ENCODE measurements at regions not wholly inside any gene's neighbourhood (a gene's known extent, or its start where the extent isn't known, plus 50 kb on each side); places are given as distances from the start of the nearest gene placed in this dataset.

DNA sequence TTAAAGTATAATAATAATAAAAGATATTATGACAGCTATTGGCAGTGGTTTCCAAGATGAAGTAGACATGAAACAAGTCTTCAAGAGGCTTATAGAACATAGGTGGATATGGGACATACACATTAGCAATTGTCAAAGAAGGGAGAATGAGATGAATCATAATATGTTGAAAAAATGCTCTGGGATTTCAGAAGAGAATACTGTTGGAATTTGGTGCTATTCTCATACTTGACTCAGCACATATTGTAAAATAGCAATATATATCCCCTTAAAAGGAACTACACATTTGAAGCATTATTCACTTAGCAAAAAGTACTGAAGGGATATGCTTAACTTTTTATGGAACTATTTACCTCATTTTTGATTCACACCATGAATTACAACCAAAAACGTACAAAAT is 577.2 kb upstream of the PCDH15 start:
- Histone ChIP-seq H3K4me3 (ENCODE audit: low read depth, low read length) (no peak overlapping the region), H3K27me3 (ENCODE audit: control insufficient read depth, insufficient read depth, low read length) (no peaks in the 10 kb centered on the region), H3K36me3 (ENCODE audit: control insufficient read depth, insufficient read depth, low read length) (no peaks in the 10 kb centered on the region)
- TF ChIP-seq, protein P1, sequence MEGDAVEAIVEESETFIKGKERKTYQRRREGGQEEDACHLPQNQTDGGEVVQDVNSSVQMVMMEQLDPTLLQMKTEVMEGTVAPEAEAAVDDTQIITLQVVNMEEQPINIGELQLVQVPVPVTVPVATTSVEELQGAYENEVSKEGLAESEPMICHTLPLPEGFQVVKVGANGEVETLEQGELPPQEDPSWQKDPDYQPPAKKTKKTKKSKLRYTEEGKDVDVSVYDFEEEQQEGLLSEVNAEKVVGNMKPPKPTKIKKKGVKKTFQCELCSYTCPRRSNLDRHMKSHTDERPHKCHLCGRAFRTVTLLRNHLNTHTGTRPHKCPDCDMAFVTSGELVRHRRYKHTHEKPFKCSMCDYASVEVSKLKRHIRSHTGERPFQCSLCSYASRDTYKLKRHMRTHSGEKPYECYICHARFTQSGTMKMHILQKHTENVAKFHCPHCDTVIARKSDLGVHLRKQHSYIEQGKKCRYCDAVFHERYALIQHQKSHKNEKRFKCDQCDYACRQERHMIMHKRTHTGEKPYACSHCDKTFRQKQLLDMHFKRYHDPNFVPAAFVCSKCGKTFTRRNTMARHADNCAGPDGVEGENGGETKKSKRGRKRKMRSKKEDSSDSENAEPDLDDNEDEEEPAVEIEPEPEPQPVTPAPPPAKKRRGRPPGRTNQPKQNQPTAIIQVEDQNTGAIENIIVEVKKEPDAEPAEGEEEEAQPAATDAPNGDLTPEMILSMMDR (IDR thresholded peaks at IDR 0.05; ENCODE audit: insufficient read depth, low read length, poor library complexity, severe bottlenecking): no peak
- no peak for DNase-seq (ENCODE audit: low read depth)

DNA sequence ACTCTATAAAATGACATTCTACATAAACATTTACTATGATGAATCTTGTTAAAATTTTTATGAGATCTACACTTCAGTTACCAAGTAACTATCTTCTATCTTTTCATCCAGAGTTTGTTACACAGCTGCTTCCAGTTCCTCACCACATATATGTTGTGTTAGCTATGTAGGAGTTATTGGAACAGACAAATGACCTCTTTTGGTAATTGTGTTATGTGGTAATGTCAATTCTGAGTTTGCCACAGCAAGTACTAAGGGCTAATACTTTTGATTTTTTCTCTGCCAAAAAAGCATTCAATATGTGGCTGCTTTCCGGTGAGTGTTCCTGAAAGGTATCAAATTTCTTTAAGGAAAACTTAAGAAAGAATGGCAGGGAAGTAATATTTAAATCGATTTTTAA is 573.9 kb upstream of the PCDH15 start:
- H3K27me3 ChIP-seq (ENCODE audit: control insufficient read depth, insufficient read depth, low read length): no peaks in the 10 kb centered on the region
- TF ChIP-seq, protein P1 (IDR thresholded peaks at IDR 0.05; ENCODE audit: insufficient read depth, low read length, poor library complexity, severe bottlenecking): no peak

DNA sequence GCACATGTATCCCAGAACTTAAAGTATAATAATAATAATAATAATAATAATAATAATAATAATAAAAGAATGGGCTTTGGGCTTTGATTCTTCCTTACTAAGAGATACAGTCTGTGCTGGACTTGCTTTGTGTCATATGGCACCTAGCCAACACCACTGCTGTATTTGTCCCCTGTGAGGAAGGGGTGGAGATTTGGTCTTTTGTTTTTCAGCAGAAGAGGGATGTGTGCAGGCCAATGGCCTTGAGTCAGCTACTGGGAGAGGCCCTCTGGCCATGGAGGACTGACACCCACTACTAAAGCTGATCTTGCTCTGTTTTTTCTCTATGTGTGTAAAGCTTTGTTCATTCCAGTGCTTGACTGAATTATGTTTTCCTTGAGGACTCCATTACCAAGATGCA is 573.0 kb upstream of the PCDH15 start:
- TF ChIP-seq, protein P1 (IDR thresholded peaks at IDR 0.05; ENCODE audit: insufficient read depth, low read length, poor library complexity, severe bottlenecking): no peak
- H3K36me3 ChIP-seq (ENCODE audit: control insufficient read depth, insufficient read depth, low read length): no peaks in the 10 kb centered on the region
- no peak for DNase-seq (ENCODE audit: low read depth)
- H3K4me3 ChIP-seq (ENCODE audit: low read depth, low read length): no peak overlapping the region
- H3K27me3 ChIP-seq (ENCODE audit: control insufficient read depth, insufficient read depth, low read length): no peaks in the 10 kb centered on the region

More for the DNA sequence above, 573.9 kb upstream of the PCDH15 start:
- Histone ChIP-seq H3K4me3 (ENCODE audit: low read depth, low read length) (no peak overlapping the region), H3K36me3 (ENCODE audit: control insufficient read depth, insufficient read depth, low read length) (no peaks in the 10 kb centered on the region)
- DNase-seq (ENCODE audit: low read depth): no peak

DNA sequence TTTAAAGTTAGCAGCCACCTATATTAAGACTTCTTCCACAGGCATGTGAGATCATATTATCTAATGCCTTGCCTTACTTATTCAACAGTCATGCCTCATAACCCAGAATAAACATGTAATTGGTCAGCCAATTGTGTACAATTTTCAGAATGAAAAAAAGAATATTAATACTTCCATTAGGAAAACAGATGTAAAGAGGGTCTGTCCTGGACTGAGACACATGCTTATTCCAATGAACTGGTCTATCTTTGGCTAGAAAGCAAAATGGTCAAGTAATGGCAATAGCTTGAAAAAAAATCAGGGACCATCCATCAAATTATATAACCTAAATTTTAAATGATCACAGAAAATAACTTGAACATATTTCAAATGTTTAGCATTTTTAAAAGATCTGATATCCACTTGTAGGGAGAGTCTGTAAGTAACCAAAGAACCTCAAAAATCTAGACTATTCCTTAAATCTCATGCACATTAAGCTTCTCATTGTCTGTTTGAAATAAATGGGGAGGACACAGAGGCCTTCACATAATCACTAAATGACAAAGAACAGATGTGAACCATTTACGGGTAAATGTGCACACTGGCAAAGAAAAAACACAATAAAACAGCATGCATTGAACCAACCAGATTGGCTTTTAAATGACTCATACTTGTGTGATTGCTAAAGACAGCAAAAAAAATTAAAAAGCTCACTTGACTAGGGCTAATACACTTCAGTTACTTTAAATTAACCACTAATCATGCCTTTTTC is 568.8 kb upstream of the PCDH15 start:
- TF ChIP-seq, protein P1 (IDR thresholded peaks at IDR 0.05; ENCODE audit: insufficient read depth, low read length, poor library complexity, severe bottlenecking): no peak
- H3K4me3 ChIP-seq (ENCODE audit: low read depth, low read length): no peak overlapping the region
- DNase-seq (ENCODE audit: low read depth): no peak
- no peaks in the 10 kb centered on the region for H3K36me3 ChIP-seq (ENCODE audit: control insufficient read depth, insufficient read depth, low read length)
- no peaks in the 10 kb centered on the region for H3K27me3 ChIP-seq (ENCODE audit: control insufficient read depth, insufficient read depth, low read length)

DNA sequence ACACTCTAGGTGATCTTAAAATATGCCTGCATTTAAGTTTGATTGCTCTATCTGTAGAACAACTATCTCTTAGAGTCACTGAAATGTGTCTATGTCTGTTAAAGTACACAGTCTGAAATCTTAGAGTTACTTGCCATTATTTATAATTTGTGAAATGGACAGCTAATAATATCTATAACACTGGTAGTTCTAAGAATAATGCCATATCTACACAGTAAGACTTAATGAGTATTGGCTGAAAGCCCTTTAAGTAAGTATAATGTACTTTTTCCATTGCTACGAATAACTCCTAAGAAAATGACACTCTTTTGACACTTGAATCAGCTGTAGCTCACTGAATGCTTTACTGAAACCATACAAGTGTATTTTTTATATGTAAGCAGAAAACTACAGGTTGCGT is 567.4 kb upstream of the PCDH15 start:
- TF ChIP-seq, protein P1 (IDR thresholded peaks at IDR 0.05; ENCODE audit: insufficient read depth, low read length, poor library complexity, severe bottlenecking): no peak
- Histone ChIP-seq H3K36me3 (ENCODE audit: control insufficient read depth, insufficient read depth, low read length) (no peaks in the 10 kb centered on the region), H3K27me3 (ENCODE audit: control insufficient read depth, insufficient read depth, low read length) (no peaks in the 10 kb centered on the region), H3K4me3 (ENCODE audit: low read depth, low read length) (no peak overlapping the region)
- no peak for DNase-seq (ENCODE audit: low read depth)

DNA sequence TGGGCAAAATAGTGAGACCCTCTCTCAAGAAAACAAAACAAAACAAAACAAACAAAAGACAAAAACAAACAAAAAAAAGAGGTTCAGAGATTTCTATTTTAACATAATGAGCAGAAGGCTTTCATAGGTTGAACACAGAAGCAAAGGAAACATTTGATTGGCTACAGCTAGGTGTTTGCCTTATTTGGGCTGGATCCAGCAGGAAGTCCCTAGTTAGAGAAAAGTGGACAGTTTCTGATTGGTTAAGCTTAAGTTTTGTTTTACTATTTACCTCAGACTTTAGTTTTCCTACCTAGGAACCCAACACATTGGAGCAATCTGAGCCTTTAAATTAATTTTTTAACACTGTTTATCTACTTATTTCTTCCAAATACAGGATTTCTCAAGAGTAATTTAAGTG is 566.5 kb upstream of the PCDH15 start:
- Histone ChIP-seq H3K36me3 (ENCODE audit: control insufficient read depth, insufficient read depth, low read length) (no peaks in the 10 kb centered on the region), H3K4me3 (ENCODE audit: low read depth, low read length) (no peak overlapping the region), H3K27me3 (ENCODE audit: control insufficient read depth, insufficient read depth, low read length) (no peaks in the 10 kb centered on the region)
- TF ChIP-seq, protein P1 (IDR thresholded peaks at IDR 0.05; ENCODE audit: insufficient read depth, low read length, poor library complexity, severe bottlenecking): no peak
- no peak for DNase-seq (ENCODE audit: low read depth)

Measured in kidney epithelial cell (primary cell).